GM12874 (cell line): ENCODE measurements at regions not wholly inside any gene's neighbourhood (a gene's known extent, or its start where the extent isn't known, plus 50 kb on each side); places are given as distances from the start of the nearest gene placed in this dataset.

ENCODE experiments used
- TF ChIP-seq, protein P1 (sequence below): IDR thresholded peaks from 2 replicates; pipeline ENCODE4 v1.5.1; 2011; ENCODE audit warnings: low read depth, mild to moderate bottlenecking, control low read depth, low read length, moderate library complexity; ENCODE audit not compliant: insufficient read depth

DNA sequence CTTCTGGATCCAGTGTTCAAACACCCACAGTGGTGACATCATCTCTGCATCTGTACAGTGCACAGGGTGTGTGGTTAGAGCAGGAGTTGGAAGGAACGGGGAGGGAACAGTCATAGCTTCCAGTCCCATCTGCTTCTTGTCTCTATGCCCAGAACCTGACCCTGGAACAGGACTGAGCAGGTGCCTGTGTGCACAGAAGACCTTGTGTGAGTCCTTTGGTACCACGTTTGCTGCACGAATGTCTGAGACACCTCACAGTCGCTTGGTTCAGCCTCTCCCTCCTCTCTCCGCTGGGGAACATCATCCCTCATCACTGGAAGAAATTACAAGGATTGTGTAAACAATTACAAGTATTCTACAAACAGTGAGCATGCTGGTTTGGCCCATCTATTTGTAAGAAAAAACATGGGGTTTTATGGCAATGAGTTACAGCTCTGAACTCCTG is 243.0 kb upstream of the KLF6 start:
- TF ChIP-seq, protein P1, sequence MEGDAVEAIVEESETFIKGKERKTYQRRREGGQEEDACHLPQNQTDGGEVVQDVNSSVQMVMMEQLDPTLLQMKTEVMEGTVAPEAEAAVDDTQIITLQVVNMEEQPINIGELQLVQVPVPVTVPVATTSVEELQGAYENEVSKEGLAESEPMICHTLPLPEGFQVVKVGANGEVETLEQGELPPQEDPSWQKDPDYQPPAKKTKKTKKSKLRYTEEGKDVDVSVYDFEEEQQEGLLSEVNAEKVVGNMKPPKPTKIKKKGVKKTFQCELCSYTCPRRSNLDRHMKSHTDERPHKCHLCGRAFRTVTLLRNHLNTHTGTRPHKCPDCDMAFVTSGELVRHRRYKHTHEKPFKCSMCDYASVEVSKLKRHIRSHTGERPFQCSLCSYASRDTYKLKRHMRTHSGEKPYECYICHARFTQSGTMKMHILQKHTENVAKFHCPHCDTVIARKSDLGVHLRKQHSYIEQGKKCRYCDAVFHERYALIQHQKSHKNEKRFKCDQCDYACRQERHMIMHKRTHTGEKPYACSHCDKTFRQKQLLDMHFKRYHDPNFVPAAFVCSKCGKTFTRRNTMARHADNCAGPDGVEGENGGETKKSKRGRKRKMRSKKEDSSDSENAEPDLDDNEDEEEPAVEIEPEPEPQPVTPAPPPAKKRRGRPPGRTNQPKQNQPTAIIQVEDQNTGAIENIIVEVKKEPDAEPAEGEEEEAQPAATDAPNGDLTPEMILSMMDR, result no peak

DNA sequence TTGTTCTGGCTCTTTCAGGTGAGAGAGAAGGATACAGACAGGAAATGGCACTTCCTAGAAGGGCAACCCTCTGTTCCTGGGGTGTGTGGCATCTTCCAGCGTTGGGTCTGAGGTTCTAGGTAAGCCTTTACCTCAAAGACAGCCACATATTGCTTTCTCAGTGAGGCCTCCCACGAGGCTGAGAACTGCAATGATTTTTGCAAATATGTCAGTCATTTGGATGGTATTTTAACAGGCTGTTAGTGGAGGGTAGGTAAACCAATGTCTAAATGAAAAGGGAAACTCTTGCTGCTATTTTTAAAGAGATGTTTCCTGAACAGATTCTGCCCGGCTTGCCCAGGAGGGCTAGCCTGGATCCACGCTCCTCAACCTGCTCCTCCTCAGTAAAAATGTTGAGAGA is 240.3 kb upstream of the KLF6 start:
- TF ChIP-seq, protein P1, result no peak

DNA sequence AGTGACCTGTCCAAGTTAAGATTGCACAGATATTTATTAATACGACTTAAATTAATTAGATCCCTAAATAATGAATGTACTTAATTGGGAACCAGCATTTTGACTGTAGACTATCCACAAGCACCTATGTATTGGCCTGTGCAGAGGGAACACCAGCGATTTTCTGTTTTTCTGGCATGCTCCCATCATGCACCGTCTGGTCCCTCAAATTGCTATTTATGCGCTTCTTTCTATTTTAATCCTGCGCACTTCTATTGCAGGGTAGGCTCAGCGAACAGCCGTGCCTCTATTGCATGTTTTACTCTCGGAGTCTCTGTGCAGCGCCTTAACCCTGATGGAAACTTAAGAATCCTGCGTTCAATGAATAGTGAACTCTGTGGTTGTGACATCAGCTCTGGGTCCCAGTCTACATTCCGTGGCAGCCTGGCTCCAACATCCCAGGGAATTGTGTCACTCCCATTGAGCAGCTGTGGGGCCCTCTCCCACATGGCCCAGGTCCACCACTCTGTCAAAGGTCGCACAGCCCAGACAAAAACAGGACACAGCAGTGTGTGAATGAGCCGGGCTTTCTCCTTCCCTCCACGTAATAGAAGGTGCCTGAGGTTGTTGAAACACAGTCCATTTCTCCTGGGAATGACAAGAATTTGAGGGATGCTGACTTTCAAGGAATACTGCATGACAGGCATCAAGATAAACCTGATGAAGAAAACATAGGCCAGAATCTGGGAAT is 239.7 kb upstream of the KLF6 start:
- TF ChIP-seq, protein P1, result no peak

DNA sequence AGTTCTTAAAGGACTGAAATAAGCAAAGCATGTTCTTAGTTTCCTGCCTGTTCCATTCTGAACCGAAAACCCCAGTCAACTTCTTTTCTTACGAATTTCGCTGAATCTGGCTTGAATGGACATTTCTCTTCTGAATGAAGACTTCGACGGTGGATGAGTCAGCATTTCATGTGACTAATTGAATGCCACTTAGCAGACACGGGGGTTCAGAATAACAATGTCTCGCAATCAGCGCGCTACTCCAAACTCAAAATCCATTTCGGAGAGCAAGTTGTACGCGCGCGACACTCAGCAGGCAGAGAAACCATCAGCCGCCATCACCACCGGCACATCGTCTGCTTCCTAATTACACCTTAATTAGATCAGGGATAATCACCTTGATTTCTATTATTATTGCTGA is 239.0 kb upstream of the KLF6 start:
- TF ChIP-seq, protein P1, result no peak

DNA sequence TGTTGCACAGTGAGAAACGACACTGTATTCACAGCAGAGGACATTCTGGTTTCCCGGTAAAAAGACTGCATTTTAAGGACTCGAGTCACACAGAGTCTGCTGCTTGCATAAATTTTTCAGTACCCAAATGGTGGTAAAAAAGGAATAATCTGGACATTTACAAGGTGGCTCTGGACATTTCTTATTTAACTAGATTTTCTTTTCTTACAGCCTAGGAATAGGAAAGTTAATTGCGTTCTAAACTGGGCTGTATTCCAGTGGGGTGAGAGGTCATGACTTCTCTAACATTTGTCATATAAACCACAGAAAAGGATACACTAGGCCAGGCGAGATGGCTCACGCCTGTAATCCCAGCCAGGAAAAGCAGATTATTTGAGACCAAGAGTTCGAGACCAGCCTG is 237.5 kb upstream of the KLF6 start:
- TF ChIP-seq, protein P1, result no peak

DNA sequence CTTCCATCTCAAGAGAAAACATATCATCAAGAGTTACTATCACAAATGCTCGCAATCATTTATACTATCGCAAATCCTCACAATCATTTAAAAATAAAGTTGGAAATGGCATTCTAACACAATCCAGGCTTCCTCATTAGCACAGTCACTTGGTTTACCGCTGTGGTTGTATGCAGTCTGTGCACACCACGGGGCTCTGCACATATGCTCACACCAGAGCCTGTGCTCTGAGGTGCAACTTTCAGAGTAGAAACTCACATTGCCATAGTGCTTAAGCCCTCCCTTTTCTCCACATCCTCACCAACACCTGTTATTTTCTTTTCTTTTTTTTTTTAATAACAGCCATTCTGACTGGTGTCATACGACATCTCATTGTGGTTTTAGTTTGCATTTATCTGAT is 235.6 kb upstream of the KLF6 start:
- TF ChIP-seq, protein P1, result no peak

DNA sequence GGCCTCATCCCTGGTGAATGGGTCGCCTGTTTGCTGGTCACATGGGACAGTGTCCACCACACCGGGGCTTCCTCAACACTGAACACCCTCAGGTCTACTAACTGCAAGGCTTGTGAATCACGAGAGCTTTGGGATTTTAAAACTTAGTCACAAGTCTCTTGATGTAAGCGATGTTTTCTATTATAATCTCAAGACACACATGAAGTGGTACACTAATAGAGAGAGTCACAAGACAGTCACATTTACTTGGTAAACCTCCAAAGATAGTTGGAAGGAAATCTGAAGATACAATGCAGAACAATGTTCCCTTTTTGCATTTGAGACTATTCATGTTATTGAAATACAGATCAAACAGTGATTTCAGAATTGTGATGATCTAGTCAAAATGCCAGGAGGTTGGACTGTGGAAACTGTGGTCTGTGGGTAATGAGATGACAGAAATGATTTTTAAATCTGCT is 233.1 kb upstream of the KLF6 start:
- TF ChIP-seq, protein P1, result no peak

DNA sequence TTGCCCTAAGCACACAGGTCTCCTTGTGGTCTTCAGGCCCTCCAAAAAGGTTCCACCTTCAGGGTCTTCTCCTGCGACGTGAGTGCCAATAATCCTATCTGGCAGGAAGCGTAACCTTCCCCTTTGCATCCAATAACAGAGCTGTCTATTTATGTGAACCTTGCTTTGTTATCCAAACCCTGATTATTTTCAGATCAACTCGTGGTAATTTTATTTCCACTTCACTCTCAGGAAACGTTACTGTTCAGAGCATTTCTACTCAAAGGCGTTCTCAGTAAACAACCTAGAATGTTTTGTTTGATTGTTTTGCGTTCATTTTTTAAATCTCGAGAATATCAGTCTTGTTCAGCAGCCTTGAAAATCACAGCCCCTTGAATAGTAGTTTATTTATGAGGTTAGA is 232.3 kb upstream of the KLF6 start:
- TF ChIP-seq, protein P1, result no peak
